ENCODE measurements at regions not wholly inside any gene's neighbourhood (a gene's known extent, or its start where the extent isn't known, plus 50 kb on each side); places are given as distances from the start of the nearest gene placed in this dataset.

DNA sequence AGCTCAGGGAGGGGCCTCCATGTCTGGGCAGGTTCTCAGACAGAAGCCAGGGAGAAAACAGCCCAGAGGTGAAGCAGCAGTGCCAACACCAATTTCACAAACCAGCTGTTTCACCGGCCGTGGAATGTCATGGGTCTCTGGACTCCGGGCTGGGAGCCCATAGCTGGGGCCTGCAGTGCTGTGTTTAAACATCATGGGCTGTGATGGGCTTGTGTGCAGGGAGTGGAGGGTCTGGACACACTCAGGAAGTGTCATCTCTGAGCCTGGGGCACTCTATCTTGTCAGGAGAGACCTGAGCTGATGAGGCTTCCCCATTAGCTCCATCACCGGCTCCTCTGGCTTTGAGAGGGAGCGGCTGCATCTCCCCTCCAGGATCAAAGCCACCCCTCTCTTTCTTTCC lies 173.6 kb upstream of the IGSF21 start:
- WGBS, 2 experiments (ENCODE audit: extremely low coverage in 1 of 2, insufficient coverage in 1 of 2, insufficient read length in 1 of 2, insufficient replicate concordance in 2 of 2, low coverage in 1 of 2, low lambda C conversion rate in 2 of 2, missing lambda C conversion rate in 1 of 2): 95% methylated on average over 5 of the region's 5 CpGs; no CpG with 5 or more reads in 1 of the 2 experiments
- Histone ChIP-seq H2AK5ac (ENCODE audit: low read depth, low read length) (no peak overlapping the region), H3K36me3 (ENCODE audit: control insufficient read depth in 2 of 4, insufficient read depth in 4 of 4, low read length in 3 of 4) (no peaks in the 10 kb centered on the region), H3K23me2 (ENCODE audit: low read depth, low read length) (no peaks in the 10 kb centered on the region), H3K56ac (replicated peaks; ENCODE audit: insufficient read length, low read depth, low read length) (no peak overlapping the region), H2BK20ac (ENCODE audit: low read length) (no peak overlapping the region), H4K20me1 (replicated peaks in 1 of 2; ENCODE audit: control insufficient read depth in 1 of 2, insufficient read depth in 2 of 2, low read length in 2 of 2) (no peaks in the 10 kb centered on the region), H2BK5ac (ENCODE audit: low read depth, low read length) (no peak overlapping the region), H3K4me1 (replicated peaks in 1 of 4; ENCODE audit: control insufficient read depth in 3 of 4, insufficient read depth in 4 of 4, low read length in 3 of 4) (no peaks in the 10 kb centered on the region), H3K14ac (ENCODE audit: insufficient read length) (no peak overlapping the region), H4K91ac (replicated peaks; ENCODE audit: insufficient read length, low read length) (no peak overlapping the region), H4K5ac (ENCODE audit: insufficient read length, low read depth, low read length) (no peak overlapping the region), H2BK15ac (ENCODE audit: low read length) (no peak overlapping the region), H3K27me3 (replicated peaks in 1 of 4; ENCODE audit: control insufficient read depth in 3 of 4, extremely low read depth in 1 of 4, insufficient read depth in 3 of 4, low read length in 3 of 4) (peaks cover 0 to 4% (median 0%) of the 10 kb centered on the region in 4 experiments; a peak in 3 of 7 replicates), H3K79me1 (ENCODE audit: low read depth, low read length) (no peaks in the 10 kb centered on the region), H3K18ac (ENCODE audit: extremely low read depth, low read length) (no peak overlapping the region), H3K27ac (ENCODE audit: low read depth, low read length) (no peak overlapping the region), H2BK12ac (ENCODE audit: low read depth, low read length) (no peak overlapping the region), H3K4ac (replicated peaks; ENCODE audit: insufficient read length, low read depth, low read length) (no peak overlapping the region), H3K9ac (replicated peaks in 1 of 4; ENCODE audit: extremely low read depth in 1 of 4, low read depth in 3 of 4, low read length in 3 of 4) (no peak overlapping the region), H3K9me3 (ENCODE audit: insufficient read depth in 2 of 2, low read depth in 1 of 2, low read length in 1 of 2) (no peaks in the 10 kb centered on the region), H3K79me2 (ENCODE audit: control insufficient read depth in 1 of 2, insufficient read depth in 2 of 2, low read length in 2 of 2) (no peaks in the 10 kb centered on the region), H3K23ac (ENCODE audit: insufficient read length) (no peak overlapping the region), H3K4me2 (ENCODE audit: insufficient read depth in 1 of 2, low read depth in 2 of 2, low read length in 2 of 2) (no peak overlapping the region), H2BK120ac (replicated peaks; ENCODE audit: low read depth, low read length) (no peak overlapping the region), H2AFZ (ENCODE audit: low read length) (no peak overlapping the region), H3K4me3 (ENCODE audit: extremely low read depth in 1 of 4, insufficient read depth in 2 of 4, low read depth in 3 of 4, low read length in 4 of 4) (no peak overlapping the region), H4K8ac (ENCODE audit: extremely low read depth, insufficient read depth, low read length) (peak overlapping the region; percentile 59; the same call in 1 of the 2 replicates)
- FAIRE-seq (no peak), DNase-seq (ENCODE audit: low read depth in 1 of 2, low spot score in 2 of 2) (no peak)
- CTCF ChIA-PET (ENCODE audit: partially characterized antibody): interaction anchor here (0.6 to 3.1 kb wide), 12 partner anchors 11 to 647 kb away, joined by 3 to 17 read pairs (median 3); no protein-coding TSS in a partner anchor
- POLR2A ChIA-PET (ENCODE audit: partially characterized antibody): interaction anchor here (1.4 kb wide), 1 partner anchor 9 kb away, joined by 3 read pairs; no protein-coding TSS in a partner anchor
- TF ChIP-seq SUZ12 (IDR thresholded peaks at IDR 0.05; ENCODE audit: low read length) (no peak), KDM1A (IDR thresholded peaks at IDR 0.05; ENCODE audit: borderline replicate concordance, low read length) (no peak), BCL11A (IDR thresholded peaks at IDR 0.05; ENCODE audit: low read depth in 2 of 2, low read length in 2 of 2) (no peak), TAF7 (optimal IDR thresholded peaks at IDR 0.05; ENCODE audit: borderline replicate concordance, low read depth, low read length) (no peak), SAP30 (IDR thresholded peaks at IDR 0.05; ENCODE audit: insufficient read depth, insufficient replicate concordance, low read length) (no peak), POLR2AphosphoS5 (IDR thresholded peaks at IDR 0.05; ENCODE audit: low read depth, low read length) (no peak), ATF2 (IDR thresholded peaks at IDR 0.05; ENCODE audit: low read length) (no peak), SIX5 (IDR thresholded peaks at IDR 0.05; ENCODE audit: low read depth, low read length) (no peak), SIRT6 (IDR thresholded peaks at IDR 0.05; ENCODE audit: low read length) (no peak), BRCA1 (IDR thresholded peaks at IDR 0.05; ENCODE audit: low read depth, low read length) (no peak), EZH2 (IDR thresholded peaks at IDR 0.05; ENCODE audit: low read depth, low read length, severe bottlenecking) (no peak), TEAD4 (IDR thresholded peaks at IDR 0.05; ENCODE audit: low read depth, low read length) (no peak), ZNF274 (IDR thresholded peaks at IDR 0.05; ENCODE audit: borderline replicate concordance, extremely low read depth, low read length) (no peak)
